Muscle layer of colon (tissue), 2 donors: ENCODE measurements at regions not wholly inside any gene's neighbourhood (a gene's known extent, or its start where the extent isn't known, plus 50 kb on each side); places are given as distances from the start of the nearest gene placed in this dataset.

Experiments used
- H3K27ac ChIP-seq: one replicate; pipeline ENCODE4 v1.7.0; 2013; ENCODE audit warnings: low read depth, mild to moderate bottlenecking, low read length, moderate library complexity
- H3K27me3 ChIP-seq, 2 donors: one replicate each; pipeline ENCODE4 v1.7.0; 2013; ENCODE audit warnings: low read length in 2 of 2, mild to moderate bottlenecking in 2 of 2; ENCODE audit not compliant: insufficient read depth in 2 of 2, control insufficient read depth in 1 of 2
- H3K36me3 ChIP-seq: one replicate; pipeline ENCODE4 v1.7.0; 2013; ENCODE audit warnings: mild to moderate bottlenecking, low read length; ENCODE audit not compliant: insufficient read depth
- H3K4me1 ChIP-seq: one replicate; pipeline ENCODE4 v1.7.0; 2013; ENCODE audit warnings: mild to moderate bottlenecking, low read length; ENCODE audit not compliant: insufficient read depth
- H3K4me3 ChIP-seq, 2 donors: one replicate each; pipeline ENCODE4 v1.7.0; 2013; ENCODE audit warnings: low read length in 2 of 2, low read depth in 1 of 2, mild to moderate bottlenecking in 1 of 2, moderate library complexity in 1 of 2
- H3K9ac ChIP-seq: one replicate; pipeline ENCODE4 v1.7.0; 2013; ENCODE audit warnings: low read length
- H3K9me3 ChIP-seq: one replicate; pipeline ENCODE4 v1.7.0; 2013; ENCODE audit warnings: mild to moderate bottlenecking, low read length
- donor health status: abdominal sarcoma.
- donor health status: Adenocarcinoma of cecum.

DNA sequence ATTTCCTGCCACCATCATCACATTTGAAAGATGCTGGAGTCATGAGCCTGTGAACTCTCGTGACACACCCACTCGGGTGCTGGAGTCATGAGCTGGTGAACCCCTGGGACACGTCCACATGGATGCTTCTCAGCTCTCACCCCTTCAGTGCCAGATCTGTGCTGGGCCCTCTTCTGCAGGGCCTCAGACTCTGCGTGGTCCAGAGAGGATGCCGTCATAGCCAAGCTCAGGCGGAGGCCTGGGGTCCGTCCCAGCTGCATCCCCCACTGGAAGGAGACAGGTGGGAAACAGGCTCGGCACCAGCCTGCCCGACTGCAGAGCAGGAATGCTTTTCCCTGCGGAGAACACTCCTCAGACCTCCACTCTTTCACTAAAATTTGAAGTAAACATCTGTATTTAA lies 156.5 kb upstream of the PPP2R2D start:
- Histone ChIP-seq H3K9ac (no peak overlapping the region), H3K4me1 (no peaks in the 10 kb centered on the region), H3K4me3 (no peak overlapping the region), H3K9me3 (no peaks in the 10 kb centered on the region), H3K36me3 (no peaks in the 10 kb centered on the region), H3K27ac (no peak overlapping the region), H3K27me3 (peaks cover 0 to 7% of the 10 kb centered on the region in 2 donors)

DNA sequence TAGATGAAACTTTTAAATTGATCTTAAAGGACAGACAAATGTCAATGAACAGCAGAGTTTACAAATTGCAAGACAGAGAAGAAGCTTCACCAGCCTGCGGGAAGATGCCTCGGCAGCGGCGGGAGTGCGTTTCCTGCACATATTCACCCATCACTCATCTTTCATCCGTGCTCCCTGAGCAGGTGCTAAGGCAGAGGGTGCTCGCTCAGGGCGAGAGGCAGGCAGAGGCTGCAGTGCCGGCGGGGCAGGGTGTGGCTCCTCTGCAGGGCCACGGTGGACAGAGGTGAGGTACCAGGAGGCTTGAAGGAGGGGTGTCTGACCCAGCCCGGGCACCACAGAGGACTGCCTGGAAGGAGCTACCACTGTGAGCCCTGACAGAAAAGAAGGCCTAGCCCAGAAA lies 155.2 kb upstream of the PPP2R2D start:
- Histone ChIP-seq H3K27ac (no peak overlapping the region), H3K9ac (no peak overlapping the region), H3K4me3 (no peak overlapping the region), H3K27me3 (peaks cover 0 to 7% of the 10 kb centered on the region in 2 donors), H3K9me3 (no peaks in the 10 kb centered on the region), H3K36me3 (no peaks in the 10 kb centered on the region), H3K4me1 (no peaks in the 10 kb centered on the region)

DNA sequence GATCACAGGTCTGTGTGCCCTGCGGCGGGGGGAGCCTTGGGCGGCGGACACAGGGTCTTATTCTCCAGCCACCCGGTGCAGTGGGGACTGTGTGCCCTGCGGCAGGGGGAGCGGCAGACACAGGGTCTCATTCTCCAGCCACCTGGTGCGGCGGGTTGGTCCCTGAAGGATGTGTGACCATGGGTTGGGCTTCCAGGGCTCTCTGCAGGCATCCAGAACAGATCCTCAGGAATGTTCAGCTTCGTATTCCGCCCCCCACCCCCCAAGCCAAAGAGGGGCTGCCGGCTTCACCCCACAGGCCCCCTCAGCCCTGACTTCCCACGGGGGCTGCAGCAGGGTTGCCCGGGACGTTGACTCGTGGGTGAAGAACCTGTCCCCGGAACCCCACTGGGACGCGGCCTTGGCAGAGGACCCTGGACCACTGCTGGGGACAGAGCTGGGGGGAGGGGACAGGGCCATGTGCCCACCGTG lies 154.5 kb upstream of the PPP2R2D start:
- Histone ChIP-seq H3K9ac (no peak overlapping the region), H3K9me3 (no peaks in the 10 kb centered on the region), H3K36me3 (no peaks in the 10 kb centered on the region), H3K27me3 (peaks cover 0 to 7% of the 10 kb centered on the region in 2 donors), H3K27ac (no peak overlapping the region), H3K4me3 (no peak overlapping the region), H3K4me1 (no peaks in the 10 kb centered on the region)

DNA sequence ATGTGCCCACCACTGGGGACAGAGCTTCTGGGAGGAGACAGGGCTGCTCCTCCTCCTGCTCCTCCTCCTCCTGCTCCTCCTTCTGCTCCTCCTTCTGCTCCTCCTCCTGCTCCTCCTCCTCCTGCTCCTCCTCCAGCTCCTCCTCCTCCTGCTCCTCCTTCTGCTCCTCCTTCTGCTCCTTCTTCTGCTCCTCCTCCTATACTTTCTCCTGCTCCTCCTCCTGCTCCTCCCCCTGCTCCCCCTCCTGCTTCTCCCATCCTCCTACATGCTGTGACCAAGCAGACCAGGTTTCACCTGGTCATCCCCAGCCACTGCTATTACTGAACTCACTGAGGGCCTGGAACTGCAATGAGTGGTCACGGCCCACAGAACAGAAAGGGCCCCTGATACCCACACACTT lies 154.0 kb upstream of the PPP2R2D start:
- peaks cover 0 to 7% of the 10 kb centered on the region in 2 donors for H3K27me3 ChIP-seq
- no peaks in the 10 kb centered on the region for H3K36me3 ChIP-seq
- no peak overlapping the region for H3K27ac ChIP-seq
- H3K9ac ChIP-seq: no peak overlapping the region
- H3K9me3 ChIP-seq: no peaks in the 10 kb centered on the region
- H3K4me3 ChIP-seq: no peak overlapping the region
- no peaks in the 10 kb centered on the region for H3K4me1 ChIP-seq

DNA sequence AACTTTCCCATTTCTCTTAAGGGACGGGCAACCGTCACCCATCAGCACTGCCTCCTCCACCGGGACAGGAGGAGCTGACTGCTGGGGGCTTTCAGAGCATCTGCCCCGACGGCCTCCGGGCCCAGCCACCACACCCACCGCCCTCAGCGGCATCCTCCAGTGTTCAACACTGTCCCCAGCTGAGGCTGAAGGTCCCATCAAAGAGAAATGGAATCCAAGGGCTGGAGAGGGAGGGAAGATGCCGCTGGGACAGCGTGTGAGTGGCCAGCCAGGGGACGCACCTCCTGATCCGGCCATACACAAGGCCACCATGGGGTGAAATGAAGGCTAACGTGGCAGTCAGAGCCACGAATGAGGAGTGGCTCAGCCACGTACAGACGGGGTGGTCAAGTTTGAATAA lies 153.6 kb upstream of the PPP2R2D start:
- Histone ChIP-seq H3K9ac (no peak overlapping the region), H3K27me3 (peaks cover 0 to 7% of the 10 kb centered on the region in 2 donors), H3K36me3 (no peaks in the 10 kb centered on the region), H3K9me3 (no peaks in the 10 kb centered on the region), H3K4me1 (no peaks in the 10 kb centered on the region), H3K27ac (no peak overlapping the region), H3K4me3 (no peak overlapping the region)

DNA sequence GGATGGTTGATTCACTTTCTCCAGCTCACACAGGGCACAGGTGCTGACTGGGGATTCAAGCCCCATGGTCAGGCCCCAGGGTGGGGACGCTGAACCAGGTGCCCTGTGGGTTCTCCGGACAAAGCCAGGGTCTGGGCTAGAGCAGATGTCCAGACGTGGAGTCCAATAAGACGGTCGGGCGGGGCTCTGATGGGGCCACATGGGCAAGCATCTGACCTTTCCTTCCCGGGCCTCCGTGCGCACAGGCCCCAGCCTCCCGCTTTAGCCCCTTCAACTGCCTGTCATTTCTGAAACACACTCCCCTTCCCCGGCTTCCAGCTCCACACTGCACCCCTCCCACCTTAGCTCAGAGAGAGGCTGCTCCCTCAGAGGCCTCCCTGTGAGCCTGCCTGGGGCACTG lies 153.0 kb upstream of the PPP2R2D start:
- H3K4me3 ChIP-seq: no peak overlapping the region
- H3K9me3 ChIP-seq: no peaks in the 10 kb centered on the region
- H3K9ac ChIP-seq: no peak overlapping the region
- no peak overlapping the region for H3K27ac ChIP-seq
- no peaks in the 10 kb centered on the region for H3K36me3 ChIP-seq
- H3K4me1 ChIP-seq: no peaks in the 10 kb centered on the region
- H3K27me3 ChIP-seq: peaks cover 0 to 7% of the 10 kb centered on the region in 2 donors

DNA sequence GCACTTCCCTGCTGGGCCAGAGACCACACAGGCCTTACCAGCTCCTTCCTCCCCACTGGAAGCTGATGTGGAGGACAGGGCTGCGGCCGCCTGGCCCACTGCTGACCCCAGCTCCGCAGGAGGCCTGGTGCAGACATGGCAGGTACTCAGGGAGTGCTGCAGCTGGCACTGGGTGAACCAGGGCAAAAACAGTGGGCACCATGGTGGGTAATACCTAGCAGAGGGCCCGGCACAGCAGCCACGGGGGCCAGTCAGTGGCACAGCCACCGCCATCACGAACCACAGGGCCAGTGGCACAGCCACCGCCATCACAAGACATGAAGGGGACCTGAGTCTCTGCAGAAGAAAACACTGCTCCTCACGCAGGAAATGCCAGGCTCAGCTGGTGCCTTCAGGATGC lies 152.6 kb upstream of the PPP2R2D start:
- Histone ChIP-seq H3K27ac (no peak overlapping the region), H3K27me3 (peaks cover 0 to 6% of the 10 kb centered on the region in 2 donors), H3K9ac (no peak overlapping the region), H3K4me3 (no peak overlapping the region), H3K4me1 (no peaks in the 10 kb centered on the region), H3K36me3 (no peaks in the 10 kb centered on the region), H3K9me3 (no peaks in the 10 kb centered on the region)

DNA sequence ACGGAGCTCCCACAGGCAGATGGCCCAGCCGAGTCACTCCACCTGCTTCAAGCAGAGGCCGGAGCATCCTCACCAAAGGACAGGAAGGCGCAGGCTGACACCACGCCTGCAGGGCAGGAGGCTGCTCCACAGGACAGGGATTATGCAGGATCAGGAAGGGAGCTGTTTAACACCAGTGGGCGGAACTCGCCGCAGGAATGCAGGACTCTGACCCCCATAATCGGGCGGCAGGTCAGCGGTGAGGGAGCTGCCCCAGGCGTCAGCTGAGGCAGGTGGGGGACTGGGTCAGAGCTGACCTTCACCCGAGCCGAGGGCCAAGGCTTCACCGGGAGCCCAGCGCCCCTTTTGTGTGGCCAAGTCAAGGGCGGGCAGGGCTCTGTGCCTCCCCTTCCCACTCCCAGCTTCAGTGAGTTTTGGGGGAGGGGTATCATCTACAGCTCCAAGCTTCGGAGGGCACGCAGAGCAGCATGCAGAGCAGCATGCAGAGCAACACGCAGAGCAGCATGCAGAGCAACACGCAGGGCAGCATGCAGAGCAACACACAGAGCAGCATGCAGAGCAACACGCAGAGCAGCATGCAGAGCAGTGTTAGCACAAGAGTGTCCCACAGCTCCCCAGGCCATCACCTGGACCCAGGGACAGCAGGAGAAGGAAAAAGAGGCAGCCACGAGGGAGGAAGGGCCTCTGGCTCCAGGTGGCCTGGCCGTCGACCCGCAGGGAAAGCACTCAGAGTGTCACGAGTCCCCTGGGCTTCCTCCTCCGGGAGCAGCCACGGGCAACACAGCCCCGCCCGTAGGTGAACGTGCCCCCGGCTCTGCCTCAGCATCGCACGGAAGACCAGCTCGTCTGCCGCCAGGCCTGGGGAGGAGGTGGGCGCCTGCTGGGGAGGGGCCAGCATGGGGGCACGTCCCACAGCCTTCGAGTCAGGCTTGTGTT lies 151.7 kb upstream of the PPP2R2D start:
- Histone ChIP-seq H3K9me3 (no peaks in the 10 kb centered on the region), H3K9ac (no peak overlapping the region), H3K36me3 (no peaks in the 10 kb centered on the region), H3K27me3 (no peaks in the 10 kb centered on the region), H3K27ac (no peak overlapping the region), H3K4me1 (no peaks in the 10 kb centered on the region), H3K4me3 (no peak overlapping the region)

DNA sequence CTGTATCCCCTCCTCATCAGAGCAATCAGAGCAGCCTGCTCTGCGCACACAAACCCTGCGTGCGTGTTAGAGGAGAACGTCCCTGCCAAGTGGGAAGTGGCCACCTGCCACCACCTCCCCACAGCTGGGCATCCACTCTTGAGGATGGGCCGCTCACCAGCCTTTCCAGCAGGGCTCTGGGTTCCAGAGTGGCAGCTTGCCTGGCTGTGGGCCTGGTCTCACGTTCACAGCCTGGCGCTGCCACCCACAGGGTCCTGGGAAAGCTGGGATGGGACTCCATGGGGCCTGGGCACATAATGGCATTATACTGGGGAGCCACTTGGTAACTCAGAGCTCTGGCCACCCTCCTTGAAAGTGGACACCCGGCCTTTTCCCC lies 151.1 kb upstream of the PPP2R2D start:
- no peaks in the 10 kb centered on the region for H3K36me3 ChIP-seq
- no peaks in the 10 kb centered on the region for H3K9me3 ChIP-seq
- H3K27me3 ChIP-seq: no peaks in the 10 kb centered on the region
- no peak overlapping the region for H3K9ac ChIP-seq
- H3K4me1 ChIP-seq: no peaks in the 10 kb centered on the region
- H3K27ac ChIP-seq: no peak overlapping the region
- H3K4me3 ChIP-seq: no peak overlapping the region

DNA sequence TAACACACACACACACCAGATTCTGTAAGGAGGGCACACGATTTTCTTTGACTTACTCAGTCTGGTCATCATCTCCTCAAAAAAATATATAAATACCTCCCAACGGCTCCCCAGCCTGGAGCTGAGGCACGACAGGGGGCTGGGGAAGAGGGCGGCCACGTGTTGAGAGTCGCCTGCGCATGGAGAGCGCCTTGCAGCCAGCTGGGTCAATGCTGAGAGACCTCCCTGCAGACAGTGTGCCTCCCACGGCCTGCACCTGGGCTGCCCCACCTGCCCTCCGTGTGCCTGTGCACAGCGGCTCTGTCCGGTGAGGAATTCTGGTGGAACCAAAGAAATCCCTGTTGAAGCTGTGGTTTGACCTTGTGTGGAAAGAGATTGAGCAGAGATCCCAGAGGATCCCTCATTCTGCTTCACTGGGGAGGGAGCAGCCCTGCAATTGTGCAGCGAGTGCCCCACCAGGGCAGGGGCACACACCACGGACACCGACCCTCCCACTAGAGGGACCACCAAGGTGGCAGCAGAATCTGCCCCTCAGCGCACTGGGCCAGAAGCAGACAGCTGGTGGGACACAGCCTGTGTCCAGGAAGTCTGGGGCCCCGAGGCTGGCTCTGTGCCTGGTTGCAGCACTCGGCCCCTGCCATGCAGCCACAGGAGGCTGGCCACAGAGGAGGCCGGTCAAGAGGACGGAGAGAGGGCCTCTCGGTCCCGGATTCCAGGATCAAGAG lies 150.5 kb upstream of the PPP2R2D start:
- Histone ChIP-seq H3K36me3 (no peaks in the 10 kb centered on the region), H3K9me3 (no peaks in the 10 kb centered on the region), H3K27ac (no peak overlapping the region), H3K4me1 (no peaks in the 10 kb centered on the region), H3K4me3 (no peak overlapping the region), H3K9ac (no peak overlapping the region), H3K27me3 (no peaks in the 10 kb centered on the region)

DNA sequence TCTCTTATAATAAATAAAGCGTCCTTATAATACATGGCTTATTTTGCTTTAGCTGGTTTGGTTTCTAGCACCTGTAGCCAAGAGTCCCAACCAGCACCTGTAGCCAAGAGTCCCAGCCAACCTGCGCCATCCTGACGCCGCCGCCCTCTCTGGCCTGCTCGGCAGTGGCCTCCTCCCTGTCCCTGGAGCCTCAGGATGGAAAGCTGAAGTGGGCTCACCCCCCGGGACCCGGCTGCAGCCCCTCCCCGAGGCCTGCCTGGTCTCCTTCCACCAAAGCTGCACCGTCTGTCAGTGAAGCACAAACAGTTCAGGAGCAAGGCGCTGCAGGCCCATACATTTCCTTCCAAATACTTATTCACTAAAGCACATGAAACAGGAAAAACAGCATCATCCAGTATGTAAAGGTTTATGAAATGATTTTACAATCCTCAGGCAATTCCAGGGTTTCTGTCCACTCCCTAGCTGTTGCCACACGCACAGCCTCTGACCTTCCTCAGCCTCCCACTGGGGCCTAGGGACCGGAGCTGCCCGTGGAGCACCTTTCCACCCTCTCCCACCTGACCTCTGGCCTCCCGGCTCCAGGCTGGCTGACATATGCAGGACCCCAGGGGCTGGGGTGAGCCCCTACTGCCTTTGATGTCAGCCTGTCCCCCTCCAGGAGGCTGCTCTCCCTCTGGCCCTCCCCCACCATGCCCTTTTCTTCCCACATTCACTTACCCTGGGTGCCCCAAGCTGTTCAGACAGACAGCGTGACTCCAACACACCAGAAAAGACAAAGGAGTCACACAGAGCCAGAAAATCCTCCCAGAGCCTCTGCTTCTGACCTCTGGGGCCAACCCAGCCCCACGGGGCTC lies 149.6 kb upstream of the PPP2R2D start:
- Histone ChIP-seq H3K27me3 (no peaks in the 10 kb centered on the region), H3K9ac (no peak overlapping the region), H3K27ac (no peak overlapping the region), H3K4me3 (no peak overlapping the region), H3K9me3 (no peaks in the 10 kb centered on the region), H3K36me3 (no peaks in the 10 kb centered on the region), H3K4me1 (no peaks in the 10 kb centered on the region)
